GM19351 (cell line): ENCODE measurements at regions not wholly inside any gene's neighbourhood (a gene's known extent, or its start where the extent isn't known, plus 50 kb on each side); places are given as distances from the start of the nearest gene placed in this dataset.
"Not testable (repeated sequence)": the region's sequence is repeated elsewhere in the genome, so short reads cannot be mapped to it uniquely, and the experiment has no call there.

Experiments used
- ATAC-seq: cut with Tn5 transposase; IDR thresholded peaks from one replicate; pipeline ENCODE4 v1.9.1; 2021; ENCODE audit warnings: mild to moderate bottlenecking, moderate library complexity; ENCODE audit not compliant: unreplicated experiment

DNA sequence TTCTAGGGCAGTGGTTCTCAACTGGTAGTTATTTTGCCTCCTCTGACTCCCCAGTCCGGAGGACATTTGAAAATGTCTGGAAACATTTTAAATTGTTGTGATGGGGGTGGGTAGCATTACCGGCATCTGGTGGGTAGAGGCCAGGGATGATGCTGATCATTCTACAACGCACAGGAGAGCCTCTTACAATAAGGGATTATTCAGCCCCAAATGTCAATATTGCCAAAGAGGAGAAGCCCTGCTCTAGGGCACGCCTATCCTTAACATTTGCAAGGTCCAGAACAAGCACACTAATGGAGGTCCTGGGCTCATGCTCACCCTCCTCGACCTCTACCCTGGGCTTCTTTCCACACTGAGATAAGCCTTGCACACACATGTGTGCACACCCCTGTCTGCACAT is 106.4 kb downstream of the MINAR1 start:
- ATAC-seq: no peak

DNA sequence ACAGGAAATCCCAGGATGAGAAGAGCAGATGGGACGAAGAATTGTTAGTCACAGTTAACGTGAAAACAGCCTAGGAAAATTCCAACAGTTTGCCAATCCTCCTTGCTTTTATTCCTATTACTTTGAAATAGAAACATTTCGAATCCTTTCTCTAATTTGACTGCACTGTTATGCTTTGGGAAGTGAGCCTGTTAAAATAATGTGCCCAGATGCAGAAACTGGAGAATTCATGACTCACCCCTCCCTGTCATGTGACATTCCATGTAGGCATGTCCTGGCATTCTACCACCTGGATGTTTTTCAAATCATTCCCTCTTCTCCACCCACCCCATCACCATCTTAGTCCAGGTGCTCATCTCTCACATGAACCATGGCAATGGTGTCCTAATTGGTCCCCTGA is 107.3 kb downstream of the MINAR1 start:
- no peak for ATAC-seq

DNA sequence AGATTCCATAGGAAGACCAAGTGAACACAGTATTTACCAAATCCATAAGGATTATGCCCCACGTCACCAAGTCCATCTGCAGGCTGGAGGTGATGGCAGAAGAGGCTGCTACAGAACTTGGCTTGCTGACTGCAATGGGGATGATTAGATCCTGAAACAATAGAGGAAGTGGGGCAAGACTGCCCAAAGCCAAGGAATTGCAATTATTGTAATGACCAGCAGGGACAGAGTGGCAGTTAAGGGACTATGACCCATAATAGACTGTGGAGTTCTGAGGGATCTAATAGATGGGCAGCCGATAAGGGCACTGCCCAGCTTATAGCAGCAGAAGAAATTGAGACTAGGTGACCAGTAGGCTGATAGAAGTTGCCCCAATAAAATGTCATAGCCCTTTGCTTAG is 108.4 kb downstream of the MINAR1 start:
- ATAC-seq: no peak

GRCh38 chr15:79541196-79541595 is 109.1 kb downstream of the MINAR1 start:
- ATAC-seq: no peak

GRCh38 chr15:79543097-79543496 is 111.0 kb downstream of the MINAR1 start:
- ATAC-seq: no peak

DNA sequence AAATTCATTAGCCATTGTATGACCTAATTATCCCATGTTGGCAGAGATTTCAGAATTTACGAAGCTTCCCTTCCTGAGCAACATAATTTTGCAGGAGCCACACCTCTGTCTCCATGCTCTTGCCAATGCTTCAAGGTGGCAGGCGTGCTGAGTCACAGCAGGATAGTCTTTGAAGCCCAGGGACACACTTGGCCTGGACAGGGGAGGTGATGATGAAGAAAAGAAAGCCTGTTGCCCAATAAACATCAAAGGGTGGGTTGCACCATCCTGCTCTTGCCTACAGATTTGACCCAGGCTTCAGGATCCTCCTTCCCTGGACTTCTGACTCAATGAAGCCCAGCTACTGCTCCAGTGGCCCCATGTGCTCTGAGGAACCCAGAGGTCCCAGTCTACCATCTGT is 117.1 kb downstream of the MINAR1 start:
- ATAC-seq: no peak

GRCh38 chr15:79560384-79560783 is 128.2 kb downstream of the MINAR1 start:
- ATAC-seq: no peak

DNA sequence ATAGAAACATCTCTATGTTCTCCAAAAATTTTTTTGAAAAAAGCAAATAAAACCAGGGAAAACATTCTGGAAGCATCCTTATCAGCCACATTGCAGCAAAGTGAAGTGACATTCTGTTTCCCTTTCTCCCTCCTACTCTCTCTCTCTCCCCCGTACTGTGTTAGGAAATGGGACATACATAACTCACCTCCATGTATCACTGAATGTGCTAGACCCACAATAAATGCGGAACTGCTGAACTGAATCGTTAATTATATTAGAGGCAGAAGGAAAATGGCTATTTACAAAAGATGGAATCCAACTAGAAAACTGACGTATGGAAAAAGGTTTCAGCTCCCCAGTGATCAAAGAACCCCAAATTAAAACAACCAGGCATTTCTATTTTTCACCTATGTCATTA is 129.8 kb downstream of the MINAR1 start:
- ATAC-seq: no peak

DNA sequence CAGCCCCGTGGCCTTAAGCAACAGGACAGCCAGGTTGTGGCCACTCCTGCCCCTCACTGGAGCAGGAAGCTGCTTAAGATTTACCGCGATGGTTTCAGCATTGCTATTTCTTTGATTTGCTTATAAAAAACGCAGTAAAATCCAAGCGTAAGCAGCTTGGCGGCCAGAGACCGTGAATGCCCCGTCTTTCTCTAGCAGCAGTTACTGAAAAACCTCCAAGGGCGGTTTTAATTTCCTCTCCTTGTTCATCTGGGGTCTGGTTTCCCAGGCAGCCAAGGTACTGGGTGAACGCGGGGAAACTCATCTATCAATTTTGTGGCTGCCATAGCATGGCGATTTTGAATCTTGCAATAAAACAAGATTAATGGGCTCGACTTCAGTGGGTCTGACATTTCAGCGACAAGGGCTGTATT is 130.3 kb downstream of the MINAR1 start:
- ATAC-seq: no peak

DNA sequence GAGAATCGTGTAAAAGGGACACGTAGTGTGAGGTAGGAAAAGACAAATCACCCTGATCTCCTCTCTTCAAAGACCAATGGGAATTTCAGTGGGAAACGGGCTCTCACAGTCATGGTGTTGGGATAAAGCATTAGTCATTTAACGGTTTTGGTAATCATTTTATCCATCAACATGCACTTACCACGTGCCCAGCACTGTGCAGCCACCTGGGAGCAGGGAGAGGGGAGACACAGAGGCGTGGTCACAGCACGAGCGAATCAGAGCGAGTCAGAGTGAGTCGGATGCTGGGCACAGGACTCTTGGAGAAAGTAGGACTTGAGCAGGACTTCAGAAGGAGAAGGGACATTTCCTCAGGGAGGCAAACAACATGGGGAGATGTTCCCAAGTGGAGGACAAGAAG is 130.8 kb downstream of the MINAR1 start:
- ATAC-seq: no peak

GRCh38 chr15:79570004-79570403 is 137.9 kb downstream of the MINAR1 start:
- no peak for ATAC-seq

GRCh38 chr15:79572691-79573404 is 140.7 kb downstream of the MINAR1 start:
- ATAC-seq: no peak

DNA sequence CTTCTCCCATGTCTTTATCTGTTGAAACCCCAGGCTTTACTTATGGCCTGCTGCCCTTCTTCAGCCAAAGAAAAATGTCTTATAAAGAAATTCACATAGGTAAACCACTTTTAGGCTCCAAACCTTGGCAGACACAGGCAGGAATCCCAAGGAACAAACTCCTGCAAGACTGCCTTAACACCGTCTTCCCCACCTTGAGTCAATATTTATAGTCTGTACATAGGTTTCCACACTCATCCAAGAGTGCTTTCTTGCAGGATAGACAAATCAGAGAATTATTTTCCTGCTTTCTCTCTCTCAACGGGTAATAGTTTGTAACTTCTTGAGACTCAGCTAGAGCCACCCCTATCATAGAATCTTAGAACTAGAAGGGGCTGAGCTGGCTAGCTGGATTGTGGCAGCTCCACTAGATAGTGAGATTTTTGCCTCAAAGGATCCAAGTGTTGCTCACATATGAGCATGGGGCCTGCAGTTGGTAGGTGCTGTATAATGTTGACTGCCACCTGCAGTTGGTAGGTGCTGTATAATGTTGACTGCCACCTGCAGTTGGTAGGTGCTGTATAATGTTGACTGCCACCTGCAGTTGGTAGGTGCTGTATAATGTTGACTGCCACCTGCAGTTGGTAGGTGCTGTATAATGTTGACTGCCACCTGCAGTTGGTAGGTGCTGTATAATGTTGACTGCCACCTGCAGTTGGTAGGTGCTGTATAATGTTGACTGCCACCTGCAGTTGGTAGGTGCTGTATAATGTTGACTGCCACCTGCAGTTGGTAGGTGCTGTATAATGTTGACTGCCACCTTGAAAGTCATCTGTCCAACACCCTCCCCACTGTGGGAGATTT is 142.5 kb downstream of the MINAR1 start:
- not testable (repeated sequence) for ATAC-seq

GRCh38 chr15:79582650-79583049 is 150.5 kb downstream of the MINAR1 start:
- no peak for ATAC-seq

- no peak for ATAC-seq
These were observed 160.0 kb downstream of the MINAR1 start for GRCh38 chr15:79592126-79592525.

DNA sequence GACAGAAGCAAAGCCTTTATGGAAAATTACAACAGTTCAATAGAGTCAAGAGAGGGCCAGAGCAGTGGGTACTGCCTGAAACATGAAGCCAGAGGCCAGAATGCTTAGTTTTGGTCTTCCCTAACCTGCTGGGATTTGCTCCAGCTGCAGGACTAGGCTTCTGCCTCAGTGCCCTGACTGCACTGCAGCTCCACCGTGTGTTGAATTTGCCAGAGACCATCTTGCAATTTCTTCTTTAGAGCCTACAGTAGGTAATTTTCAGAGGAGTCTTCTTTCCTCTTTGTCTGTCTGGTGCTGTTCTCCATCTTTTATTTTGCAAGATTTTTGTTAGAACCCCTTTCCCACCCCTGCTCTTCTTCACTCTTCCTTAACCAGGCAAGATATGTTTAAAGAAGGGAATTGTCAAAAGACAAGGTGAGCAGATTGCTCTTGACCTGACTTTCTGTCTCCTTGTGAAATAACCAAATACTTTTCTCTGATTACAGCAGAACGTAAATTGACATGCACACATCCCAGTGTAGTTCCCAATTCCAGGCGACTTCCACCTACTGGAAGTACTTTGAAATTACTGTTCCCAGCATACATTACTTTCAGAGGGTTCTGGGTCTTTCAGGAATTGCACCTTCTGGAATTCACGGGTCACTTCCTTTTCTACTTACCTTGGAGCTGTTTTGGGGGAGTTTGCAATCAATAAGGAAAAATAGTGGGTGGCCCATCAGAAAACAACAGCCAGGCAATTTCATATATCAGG is 161.2 kb downstream of the MINAR1 start:
- ATAC-seq: no peak

GRCh38 chr15:79595306-79595705 is 163.2 kb downstream of the MINAR1 start:
- ATAC-seq: no peak

DNA sequence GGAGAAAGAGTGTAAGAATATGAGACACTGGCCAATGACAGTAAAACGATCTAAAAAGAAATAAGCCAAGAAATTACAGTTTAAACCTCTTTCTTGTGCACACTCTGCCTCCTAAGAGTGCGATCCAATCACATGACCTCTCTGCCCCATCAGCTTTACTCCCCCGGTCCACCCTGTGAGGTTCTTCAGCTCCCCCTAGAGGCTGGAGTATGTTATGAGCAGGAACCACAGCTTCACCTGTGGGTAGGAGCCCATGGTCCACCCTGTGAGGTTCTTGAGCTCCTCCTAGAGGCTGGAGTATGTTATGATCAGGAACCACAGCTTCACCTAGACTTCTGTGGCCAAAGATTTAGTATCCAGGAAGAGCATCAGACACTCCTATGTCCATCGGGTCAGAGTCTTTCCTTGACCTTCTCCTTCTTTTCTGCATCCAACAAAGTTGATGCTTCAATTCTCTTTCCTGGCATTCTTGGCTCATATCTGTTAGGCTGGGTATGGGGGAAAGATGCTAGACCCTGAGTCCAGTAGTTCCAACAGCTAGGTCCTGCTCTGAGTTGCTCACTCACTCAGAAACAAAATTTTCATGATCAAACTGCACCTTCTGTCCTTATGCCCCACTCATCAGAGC is 164.0 kb downstream of the MINAR1 start:
- peak; percentile 99 for ATAC-seq

DNA sequence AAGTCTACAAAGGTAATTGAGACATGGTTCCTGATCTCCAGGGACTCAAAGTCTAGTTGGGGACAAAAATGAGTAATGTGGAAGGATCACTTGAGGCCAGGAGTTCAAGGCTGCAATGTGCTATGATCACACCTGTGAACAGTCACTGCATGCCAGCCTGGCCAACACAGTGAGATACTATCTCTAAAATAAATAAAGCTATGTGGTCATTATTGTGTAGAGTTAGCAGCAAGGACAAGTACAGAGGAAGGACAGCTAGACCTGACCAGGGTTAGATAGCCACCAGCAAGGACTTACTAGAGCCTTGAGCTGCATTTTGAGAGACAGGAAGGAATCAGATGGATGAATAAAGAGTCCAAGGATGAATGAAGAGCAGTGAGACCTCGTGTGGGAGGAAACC is 166.5 kb downstream of the MINAR1 start:
- no peak for ATAC-seq

GRCh38 chr15:79601405-79602086 is 169.4 kb downstream of the MINAR1 start:
- no peak for ATAC-seq

GRCh38 chr15:79602180-79602579 is 170.0 kb downstream of the MINAR1 start:
- no peak for ATAC-seq
